ENCODE measurements at regions not wholly inside any gene's neighbourhood (a gene's known extent, or its start where the extent isn't known, plus 50 kb on each side); places are given as distances from the start of the nearest gene placed in this dataset.
A peak's percentile ranks its signal among the peaks of the same experiment; 100 is the strongest.

DNA sequence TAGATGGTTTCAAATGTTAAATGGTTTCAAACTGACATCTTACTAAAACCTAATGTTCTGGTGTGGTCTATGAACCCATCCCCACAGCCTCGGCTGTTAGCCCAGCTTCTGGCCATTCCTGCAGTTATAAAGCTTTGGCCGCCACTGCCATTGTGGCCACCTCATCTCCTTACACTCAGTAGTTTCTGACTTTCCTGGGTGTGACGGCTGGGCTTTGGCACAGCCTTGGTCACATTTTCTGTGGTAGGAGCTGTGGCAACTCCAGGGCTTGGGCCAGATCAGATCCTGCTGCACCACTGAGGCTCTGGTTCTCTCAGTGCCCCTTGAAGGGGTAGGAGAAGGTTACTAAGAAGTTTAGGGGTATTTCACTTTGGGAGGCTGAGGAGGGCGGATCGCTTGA lies 84.2 kb upstream of the STXBP6 start:
- no peak for DNase-seq

- peak in 1 of 2 experiments; percentile 62 for DNase-seq
Measured at GRCh38 chr14:25132732-25133422, 82.9 kb upstream of the STXBP6 start.

- DNase-seq: no peak
Measured at GRCh38 chr14:25132094-25132493, 82.1 kb upstream of the STXBP6 start.

DNA sequence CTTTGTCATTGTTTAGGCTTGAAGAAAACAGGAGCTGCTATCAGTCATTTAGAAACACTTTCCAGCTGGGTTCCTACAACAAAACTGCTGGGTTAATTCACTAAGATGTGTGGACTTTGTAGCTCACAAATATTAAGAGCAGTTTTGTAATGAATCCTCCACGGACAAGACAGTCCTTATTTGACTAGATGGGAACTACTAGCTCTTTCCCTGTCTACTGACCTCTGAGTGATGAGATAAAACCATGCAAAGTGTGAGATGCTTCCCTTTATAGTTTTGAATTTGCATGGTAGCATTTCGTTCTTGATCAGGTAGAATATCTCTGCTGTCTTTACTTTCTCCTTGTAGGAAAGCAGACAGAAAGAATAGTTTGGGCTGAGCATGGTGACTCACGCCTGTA lies 72.9 kb upstream of the STXBP6 start:
- no peak for DNase-seq

DNA sequence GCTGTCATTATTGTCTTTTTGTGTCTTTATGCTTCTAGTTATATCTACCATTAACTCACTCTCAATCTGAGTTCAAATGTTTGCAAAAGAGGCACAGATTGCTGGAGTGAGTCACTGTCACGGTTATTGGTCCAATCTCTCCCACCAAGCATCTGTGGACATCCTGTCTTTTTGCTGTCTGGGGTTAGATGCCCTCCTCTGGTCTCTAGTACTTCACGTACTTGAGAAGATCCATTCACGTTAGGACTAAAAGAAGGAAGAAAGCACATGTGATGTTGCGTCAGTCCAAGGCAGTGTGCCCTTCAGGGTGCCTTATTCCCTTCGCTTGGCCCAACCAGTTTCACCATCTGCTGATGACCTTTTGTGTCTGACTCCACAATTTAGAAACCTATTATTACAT lies 72.3 kb upstream of the STXBP6 start:
- no peak for DNase-seq

DNA sequence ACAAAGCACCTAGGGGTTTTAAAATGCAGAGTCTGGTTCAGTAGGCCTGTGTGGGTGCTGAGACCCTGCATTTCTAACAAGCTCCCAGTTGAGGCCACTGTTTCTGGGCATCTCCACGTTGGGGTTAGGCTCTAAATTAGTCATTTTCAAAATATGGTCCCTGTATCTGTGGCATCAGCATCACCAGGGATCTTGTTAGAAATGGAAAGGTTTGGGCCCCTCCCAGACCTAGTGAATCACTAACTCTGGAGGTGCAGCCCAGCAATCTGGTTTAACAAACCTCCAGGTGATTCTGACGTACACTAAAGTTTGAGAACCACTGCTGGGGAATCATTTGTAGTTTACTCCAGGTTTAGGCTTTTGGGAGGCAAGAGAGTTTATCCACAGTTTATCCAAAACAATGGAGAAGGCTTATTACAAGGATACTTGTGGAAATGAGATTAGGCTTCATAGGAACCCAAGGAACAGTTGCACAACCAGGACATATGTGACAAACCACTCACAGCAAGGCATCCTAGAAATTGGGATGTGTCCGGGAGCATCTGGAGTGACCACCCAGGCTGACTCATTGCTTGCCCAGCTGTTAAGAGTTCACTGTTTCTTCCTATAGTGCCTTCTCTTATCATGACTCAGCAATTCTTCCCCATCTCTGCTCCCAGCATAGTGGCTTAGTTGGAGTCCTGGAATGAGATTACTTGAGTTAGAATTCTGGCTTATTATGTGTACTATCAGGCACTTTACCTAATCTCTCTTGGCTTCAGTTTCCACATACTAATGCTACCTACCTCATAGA lies 71.6 kb upstream of the STXBP6 start:
- DNase-seq: no peak

GRCh38 chr14:25120261-25120660 lies 70.3 kb upstream of the STXBP6 start:
- DNase-seq: no peak

GRCh38 chr14:25118671-25119070 lies 68.7 kb upstream of the STXBP6 start:
- DNase-seq: no peak

- no peak for DNase-seq
Measured at GRCh38 chr14:25117342-25117741, 67.4 kb upstream of the STXBP6 start.

DNA sequence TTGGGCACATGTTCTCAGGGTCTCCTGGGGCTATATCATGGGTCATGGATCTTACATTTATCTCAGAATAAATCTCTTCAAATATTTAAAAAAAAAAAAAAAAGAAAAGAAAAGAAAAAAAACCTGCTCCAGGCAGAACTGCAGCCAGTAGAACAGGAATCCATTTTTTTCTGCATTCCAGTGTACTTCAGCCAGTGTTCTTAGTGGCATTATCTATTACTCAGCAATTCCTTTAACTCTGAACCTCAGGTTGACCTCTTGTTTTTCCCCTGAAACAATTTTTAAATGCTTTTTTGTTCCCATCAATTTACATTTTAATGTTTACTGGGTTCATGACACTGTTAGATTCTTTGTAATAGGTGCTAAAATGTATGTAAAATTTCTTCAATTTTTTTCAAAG lies 66.7 kb upstream of the STXBP6 start:
- DNase-seq: no peak

- DNase-seq: no peak
Measured at GRCh38 chr14:25113394-25113793, 63.4 kb upstream of the STXBP6 start.

- no peak for DNase-seq
Measured at GRCh38 chr14:25111061-25111601, 61.2 kb upstream of the STXBP6 start.

DNA sequence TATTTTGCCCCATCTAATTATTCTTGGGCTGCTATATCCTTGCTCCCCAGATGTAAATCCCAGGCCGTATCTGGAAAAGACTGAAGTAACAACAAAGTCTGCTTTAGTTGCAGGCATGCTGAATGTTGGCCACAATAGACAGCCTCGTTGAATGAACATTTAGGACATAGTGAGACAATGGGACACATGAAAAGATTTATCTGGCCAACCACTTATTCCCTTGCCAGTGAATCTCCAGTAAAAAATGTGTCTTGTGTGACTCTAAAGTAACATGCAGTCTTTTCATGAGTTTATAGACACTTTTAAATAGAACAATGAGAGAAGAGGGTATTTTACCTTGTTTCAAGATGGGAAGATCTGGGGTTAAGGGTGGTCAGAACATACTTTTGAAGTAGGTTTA lies 60.2 kb upstream of the STXBP6 start:
- no peak for DNase-seq

- DNase-seq: no peak
Measured at GRCh38 chr14:25108959-25109358, 59.0 kb upstream of the STXBP6 start.

GRCh38 chr14:25108291-25108690 lies 58.3 kb upstream of the STXBP6 start:
- DNase-seq: no peak

GRCh38 chr14:25103820-25104219 lies 53.9 kb upstream of the STXBP6 start:
- DNase-seq: no peak

DNA sequence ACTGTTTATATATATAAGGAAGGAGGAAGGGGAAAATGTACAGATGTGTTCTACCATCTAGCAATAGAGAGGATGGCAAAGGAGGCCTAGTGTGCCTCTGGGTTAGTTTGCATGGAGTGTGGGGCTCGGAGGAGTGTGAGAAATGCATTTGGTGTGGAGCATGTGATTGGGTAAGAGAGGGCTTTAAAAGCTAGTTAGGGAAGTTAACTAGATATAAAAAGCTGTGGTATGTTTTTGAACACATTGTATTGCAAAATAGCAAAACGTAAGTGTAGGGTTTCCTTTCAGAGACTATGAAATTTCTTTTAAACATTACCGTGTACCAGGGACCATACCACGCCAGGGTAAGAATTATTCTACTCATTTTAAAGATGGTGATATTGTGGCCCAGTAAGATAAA lies 53.3 kb upstream of the STXBP6 start:
- DNase-seq: no peak

DNA sequence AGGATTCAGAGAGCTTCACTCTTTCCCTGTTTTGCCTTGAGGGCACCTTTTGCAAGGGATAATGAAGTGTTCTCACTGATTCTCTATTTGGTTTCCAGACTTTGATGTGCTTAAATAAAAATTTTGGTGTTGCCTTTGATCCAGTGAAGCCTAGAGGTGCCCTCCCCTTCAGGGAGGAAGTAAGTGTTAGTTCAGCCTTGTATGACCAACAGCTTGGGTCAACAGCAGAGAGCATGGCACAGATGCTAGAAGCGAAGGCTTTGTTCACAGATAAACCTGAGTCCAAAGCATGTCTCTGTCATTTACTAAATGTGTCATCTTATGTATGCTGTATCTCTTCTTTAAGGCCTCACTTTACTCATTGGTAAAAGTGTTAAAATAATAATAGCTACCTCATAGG lies 52.8 kb upstream of the STXBP6 start:
- no peak for DNase-seq

DNA sequence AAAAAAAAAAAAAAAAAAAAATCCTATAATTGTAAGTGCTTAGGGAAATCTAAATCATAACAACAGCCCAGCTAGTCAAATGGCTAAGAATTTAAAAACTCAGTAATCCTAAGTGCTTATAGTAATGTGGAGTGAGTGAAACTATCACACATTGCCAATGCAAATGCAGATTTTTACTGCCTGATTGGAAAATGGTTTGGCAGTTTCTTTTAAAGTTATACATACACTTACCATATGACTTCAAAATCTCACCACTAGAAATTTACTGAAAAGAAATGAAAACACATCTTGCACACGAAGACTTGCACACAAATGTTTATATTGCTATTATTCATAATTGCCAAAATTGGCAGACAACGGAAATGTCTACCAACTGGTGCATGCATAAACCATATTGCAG lies 51.3 kb upstream of the STXBP6 start:
- no peak for DNase-seq
